ENCODE measurements at regions not wholly inside any gene's neighbourhood (a gene's known extent, or its start where the extent isn't known, plus 50 kb on each side); places are given as distances from the start of the nearest gene placed in this dataset.
"Not testable (repeated sequence)": the region's sequence is repeated elsewhere in the genome, so short reads cannot be mapped to it uniquely, and the experiment has no call there.

- H3K27ac ChIP-seq (ENCODE audit: control insufficient read depth, insufficient read depth, low read length) = no peak overlapping the region
- H3K36me3 ChIP-seq (ENCODE audit: control insufficient read depth in 2 of 2, extremely low read depth in 1 of 2, insufficient read depth in 2 of 2, low read length in 2 of 2) = no peaks in the 10 kb centered on the region
- no peaks in the 10 kb centered on the region for H3K9me1 ChIP-seq (ENCODE audit: control insufficient read depth, extremely low read depth, insufficient read depth, low read length)
- FAIRE-seq (no peak), DNase-seq (ENCODE audit: low read depth, low spot score) (no peak)
- H3K9me3 ChIP-seq (ENCODE audit: control insufficient read depth, low read depth, low read length) = no peaks in the 10 kb centered on the region
- no peaks in the 10 kb centered on the region for H3K27me3 ChIP-seq (ENCODE audit: control insufficient read depth, extremely low read depth, insufficient read depth, low read length)
- dilution Hi-C loops (cut with MboI; ENCODE audit: extremely low pct_ligation_motif_present, low sequenced_read_pairs) = no loop called here
- H3K4me2 ChIP-seq (ENCODE audit: control insufficient read depth, extremely low read depth, insufficient read depth, low read depth, low read length) = peak overlapping the region; percentile 68
- H3K4me3 ChIP-seq (ENCODE audit: control insufficient read depth in 2 of 3, extremely low read depth in 1 of 3, insufficient read depth in 2 of 3, low read depth in 1 of 3, low read length in 3 of 3) = peak overlapping the region in 2 of 3 experiments; percentile 16 to 31
- no peaks in the 10 kb centered on the region for H3K79me2 ChIP-seq (ENCODE audit: control insufficient read depth, insufficient read depth, low read length)
- H3K9ac ChIP-seq (ENCODE audit: control insufficient read depth, extremely low read depth, insufficient read depth, low read length) = no peak overlapping the region
- H4K20me1 ChIP-seq (ENCODE audit: control insufficient read depth, extremely low read depth, insufficient read depth, low read length) = no peaks in the 10 kb centered on the region
- H3K4me1 ChIP-seq (ENCODE audit: control insufficient read depth, extremely low read depth, insufficient read depth, low read length) = peaks cover 6% of the 10 kb centered on the region
- no peak for TF ChIP-seq EZH2 (IDR thresholded peaks at IDR 0.05; ENCODE audit: low read length)
- peak overlapping the region; percentile 30 for H2AFZ ChIP-seq (ENCODE audit: control insufficient read depth, low read length)
Measured at GRCh38 chr15:94858920-94859319, 627.6 kb downstream of the MCTP2 start.

DNA sequence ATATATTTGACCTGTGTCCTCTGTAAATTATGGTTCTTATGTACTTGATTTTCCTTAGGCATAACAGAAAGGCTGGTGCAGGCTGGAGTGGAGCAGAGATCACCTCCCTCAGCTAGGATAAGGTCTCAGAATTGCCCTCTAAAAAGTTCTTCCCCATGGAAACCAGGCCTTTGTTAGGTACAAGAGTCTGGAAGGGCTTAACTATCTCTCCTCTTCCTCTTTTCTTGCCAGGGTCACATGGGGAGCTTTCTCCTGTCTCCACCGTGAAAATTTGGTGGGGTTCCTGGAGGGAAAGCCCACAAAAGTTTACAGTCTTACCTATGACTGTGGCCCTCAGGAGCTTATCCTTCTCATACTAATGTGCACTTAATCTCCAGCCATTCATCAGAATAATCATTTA, 633.2 kb downstream of the MCTP2 start:
- Histone ChIP-seq H3K79me2 (ENCODE audit: control insufficient read depth, insufficient read depth, low read length) (no peaks in the 10 kb centered on the region), H3K9me1 (ENCODE audit: control insufficient read depth, extremely low read depth, insufficient read depth, low read length) (no peaks in the 10 kb centered on the region), H3K4me2 (ENCODE audit: control insufficient read depth, extremely low read depth, insufficient read depth, low read depth, low read length) (no peak overlapping the region), H2AFZ (ENCODE audit: control insufficient read depth, low read length) (no peak overlapping the region), H3K9me3 (ENCODE audit: control insufficient read depth, low read depth, low read length) (no peaks in the 10 kb centered on the region), H3K27me3 (ENCODE audit: control insufficient read depth, extremely low read depth, insufficient read depth, low read length) (no peaks in the 10 kb centered on the region), H3K36me3 (ENCODE audit: control insufficient read depth in 2 of 2, extremely low read depth in 1 of 2, insufficient read depth in 2 of 2, low read length in 2 of 2) (no peaks in the 10 kb centered on the region), H3K9ac (ENCODE audit: control insufficient read depth, extremely low read depth, insufficient read depth, low read length) (no peak overlapping the region), H3K27ac (ENCODE audit: control insufficient read depth, insufficient read depth, low read length) (no peak overlapping the region), H3K4me1 (ENCODE audit: control insufficient read depth, extremely low read depth, insufficient read depth, low read length) (no peaks in the 10 kb centered on the region), H3K4me3 (ENCODE audit: control insufficient read depth in 2 of 3, extremely low read depth in 1 of 3, insufficient read depth in 2 of 3, low read depth in 1 of 3, low read length in 3 of 3) (no peak overlapping the region), H4K20me1 (ENCODE audit: control insufficient read depth, extremely low read depth, insufficient read depth, low read length) (no peaks in the 10 kb centered on the region)
- TF ChIP-seq EZH2 (IDR thresholded peaks at IDR 0.05; ENCODE audit: low read length) (no peak), CTCF (optimal IDR thresholded peaks at IDR 0.05 in 1 of 3, IDR thresholded peaks at IDR 0.05 in 1 of 3, conservative IDR thresholded peaks at IDR 0.05 in 1 of 3; ENCODE audit: extremely low read depth in 1 of 3, insufficient read depth in 2 of 3, low read length in 3 of 3) (no peak)
- no peak for FAIRE-seq
- dilution Hi-C loops (cut with MboI; ENCODE audit: extremely low pct_ligation_motif_present, low sequenced_read_pairs) = no loop called here
- no peak for DNase-seq (ENCODE audit: low read depth, low spot score)

DNA sequence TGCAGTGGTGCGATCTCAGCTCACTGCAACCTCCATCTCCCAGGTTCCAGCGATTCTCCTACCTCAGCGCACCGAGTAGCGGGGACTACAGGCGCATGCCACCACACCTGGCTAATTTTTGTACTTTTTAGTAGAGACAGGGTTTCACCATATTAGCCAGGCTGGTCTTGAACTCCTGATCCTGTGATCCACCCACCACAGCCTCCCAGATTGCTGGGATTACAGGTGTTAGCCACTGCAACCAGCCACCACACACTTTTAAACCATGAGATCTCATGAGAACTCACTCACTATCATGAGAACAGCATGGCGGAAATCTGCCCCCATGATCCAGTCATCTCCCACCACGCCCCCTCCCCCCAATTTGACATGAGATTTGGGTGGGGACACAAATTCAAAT, 636.9 kb downstream of the MCTP2 start:
- H3K9me1 ChIP-seq (ENCODE audit: control insufficient read depth, extremely low read depth, insufficient read depth, low read length); H3K79me2 ChIP-seq (ENCODE audit: control insufficient read depth, insufficient read depth, low read length); H3K4me3 ChIP-seq (ENCODE audit: control insufficient read depth in 2 of 3, extremely low read depth in 1 of 3, insufficient read depth in 2 of 3, low read depth in 1 of 3, low read length in 3 of 3); H3K27ac ChIP-seq (ENCODE audit: control insufficient read depth, insufficient read depth, low read length); H3K9ac ChIP-seq (ENCODE audit: control insufficient read depth, extremely low read depth, insufficient read depth, low read length); H3K9me3 ChIP-seq (ENCODE audit: control insufficient read depth, low read depth, low read length); H3K36me3 ChIP-seq (ENCODE audit: control insufficient read depth in 2 of 2, extremely low read depth in 1 of 2, insufficient read depth in 2 of 2, low read length in 2 of 2); H3K4me2 ChIP-seq (ENCODE audit: control insufficient read depth, extremely low read depth, insufficient read depth, low read depth, low read length); dilution Hi-C loops (cut with MboI; ENCODE audit: extremely low pct_ligation_motif_present, low sequenced_read_pairs); FAIRE-seq; H2AFZ ChIP-seq (ENCODE audit: control insufficient read depth, low read length); DNase-seq (ENCODE audit: low read depth, low spot score); H3K27me3 ChIP-seq (ENCODE audit: control insufficient read depth, extremely low read depth, insufficient read depth, low read length); H4K20me1 ChIP-seq (ENCODE audit: control insufficient read depth, extremely low read depth, insufficient read depth, low read length); H3K4me1 ChIP-seq (ENCODE audit: control insufficient read depth, extremely low read depth, insufficient read depth, low read length): not testable (repeated sequence)

All from keratinocyte (primary cell).